ENCODE measurements at regions not wholly inside any gene's neighbourhood (a gene's known extent, or its start where the extent isn't known, plus 50 kb on each side); places are given as distances from the start of the nearest gene placed in this dataset.
"Not testable (repeated sequence)": the region's sequence is repeated elsewhere in the genome, so short reads cannot be mapped to it uniquely, and the experiment has no call there.

DNA sequence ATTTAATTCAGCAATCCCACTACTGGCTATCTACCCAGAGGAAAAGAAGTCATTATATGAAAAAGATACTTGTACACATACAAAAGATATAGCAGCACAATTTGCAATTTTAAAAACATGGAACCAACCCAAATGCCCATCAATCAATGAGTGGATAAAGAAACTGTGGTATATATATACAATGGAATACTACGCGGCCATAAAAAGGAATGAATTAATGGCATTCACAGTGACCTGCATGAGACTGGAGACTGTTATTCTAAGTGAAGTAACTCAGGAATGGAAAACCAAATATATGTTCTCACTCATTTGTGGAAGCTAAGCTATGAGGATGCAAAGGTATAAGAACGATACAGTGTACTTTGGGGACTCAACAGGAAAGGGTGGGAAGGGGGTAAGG, 102.8 kb upstream of the KCNMA1 start:
- not testable (repeated sequence) for DNase-seq, ATAC-seq

DNA sequence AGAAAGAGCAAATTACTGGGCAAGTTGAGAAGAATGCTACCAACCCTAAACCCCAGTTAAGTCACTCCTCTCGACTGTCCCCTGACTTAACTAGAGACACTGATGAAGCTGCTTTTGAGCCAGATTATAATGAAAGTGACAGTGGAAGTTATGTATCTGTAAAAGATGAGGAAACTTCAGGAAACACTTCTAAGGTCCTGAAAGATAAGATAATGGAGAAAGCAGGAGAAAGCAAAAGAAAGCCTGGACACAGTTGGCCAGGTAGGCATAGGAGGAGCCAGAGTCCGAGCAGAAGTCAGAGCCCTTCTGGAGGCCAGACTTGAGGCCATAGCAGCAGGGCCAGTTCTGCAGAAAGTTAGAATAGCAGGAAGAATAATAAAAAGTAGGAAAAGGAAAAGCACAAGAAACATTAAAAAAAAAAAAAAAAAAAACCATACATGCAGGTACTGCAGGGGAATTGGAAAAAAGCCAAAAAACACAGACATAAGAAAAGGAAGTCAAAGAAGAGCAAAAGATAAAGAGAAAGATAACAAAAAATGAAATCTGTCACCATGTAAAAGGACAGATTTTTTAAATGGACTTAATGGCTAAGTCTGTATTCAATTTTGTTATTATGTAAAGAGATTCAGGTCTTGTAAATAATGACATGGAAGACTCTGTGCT, 101.0 kb upstream of the KCNMA1 start:
- no peak for DNase-seq
- ATAC-seq, result no peak

DNA sequence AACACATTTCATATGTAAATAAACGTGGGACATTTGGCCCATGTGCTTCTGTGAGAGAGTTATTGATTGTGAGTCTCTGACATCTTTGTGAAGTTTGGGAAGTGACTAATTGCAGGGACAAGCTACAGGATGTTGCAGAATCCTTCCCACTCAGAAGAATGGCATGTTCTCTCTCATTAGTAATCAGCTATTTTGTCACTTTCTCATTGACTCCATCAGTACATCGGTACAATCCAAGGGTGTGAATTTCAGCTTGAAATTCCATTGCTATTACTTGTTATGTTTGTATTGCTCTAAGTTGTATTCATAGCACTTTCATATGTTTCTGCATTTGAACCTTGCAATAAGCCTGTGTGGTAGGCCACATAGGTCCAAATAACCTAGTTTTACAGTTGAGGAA, 100.0 kb upstream of the KCNMA1 start:
- DNase-seq (no peak), ATAC-seq (no peak)

DNA sequence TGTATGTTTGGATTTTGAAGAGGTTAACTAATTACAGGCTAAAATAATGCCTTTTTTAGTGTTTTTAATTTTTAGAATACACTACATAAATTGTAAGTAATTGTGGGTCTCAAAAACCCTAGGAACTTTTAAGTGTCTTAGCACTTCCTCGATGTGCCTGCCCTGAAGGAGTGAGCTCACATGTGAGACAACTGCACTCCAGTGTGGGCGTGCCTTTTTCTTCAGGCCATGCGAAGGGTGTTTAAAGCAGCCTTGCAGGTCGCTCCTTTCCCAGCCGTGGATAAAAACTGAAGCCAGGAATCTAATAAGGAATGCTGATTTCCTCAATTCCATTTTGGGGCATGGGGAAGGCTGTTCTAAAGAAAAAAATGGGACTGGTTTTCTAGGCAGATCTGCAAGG, 97.5 kb upstream of the KCNMA1 start:
- ATAC-seq, DNase-seq: not testable (repeated sequence)

DNA sequence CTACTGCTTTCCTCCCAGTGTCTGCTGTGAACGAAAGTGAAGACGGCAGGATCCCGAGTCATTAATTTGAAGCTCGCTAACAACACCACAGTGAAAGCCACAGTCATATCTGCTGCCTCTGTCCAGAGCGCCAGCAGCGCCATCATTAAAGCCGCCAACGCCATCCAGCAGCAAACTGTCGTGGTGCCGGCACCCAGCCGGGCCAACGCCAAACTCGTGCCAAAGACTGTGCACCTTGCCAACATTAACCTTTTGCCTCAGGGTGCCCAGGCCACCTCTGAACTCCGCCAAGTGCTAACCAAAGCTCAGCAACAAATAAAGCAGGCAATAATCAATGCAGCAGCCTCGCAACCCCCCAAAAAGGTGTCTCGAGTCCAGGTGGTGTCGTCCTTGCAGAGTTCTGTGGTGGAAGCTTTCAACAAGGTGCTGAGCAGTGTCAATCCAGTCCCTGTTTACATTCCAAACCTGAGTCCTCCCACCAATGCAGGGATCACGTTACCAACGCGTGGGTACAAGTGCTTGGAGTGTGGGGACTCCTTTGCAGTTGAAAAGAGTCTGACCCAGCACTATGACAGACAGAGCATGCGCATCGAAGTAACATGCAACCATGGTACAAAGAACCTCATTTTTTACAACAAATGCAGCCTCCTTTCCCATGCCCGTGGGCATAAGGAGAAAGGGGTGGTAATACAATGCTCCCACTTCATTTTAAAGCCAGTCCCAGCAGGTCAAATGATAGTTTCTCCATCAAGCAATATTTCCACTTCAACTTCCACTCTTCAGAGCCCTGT, 94.8 kb upstream of the KCNMA1 start:
- DNase-seq, result no peak
- no peak for ATAC-seq

DNA sequence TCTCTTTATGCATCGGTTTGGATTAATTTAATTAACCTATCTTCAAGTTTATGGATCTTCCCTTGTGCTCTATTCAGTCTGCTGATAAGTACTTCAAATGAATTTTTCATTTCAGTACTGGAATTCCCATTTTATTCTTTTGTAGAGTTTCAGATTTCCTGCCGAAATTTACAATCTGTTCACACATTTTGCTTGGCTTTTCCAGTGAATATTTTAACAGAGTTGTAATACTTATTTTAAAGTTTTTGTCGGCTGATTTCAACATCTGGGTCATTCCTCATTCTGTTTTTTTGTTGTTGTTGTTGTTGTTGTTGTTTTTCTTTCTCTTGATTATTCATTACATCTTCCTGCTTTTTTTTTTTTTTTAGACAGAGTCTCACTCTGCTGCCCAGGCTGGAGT, 89.9 kb upstream of the KCNMA1 start:
- ATAC-seq (no peak), DNase-seq (no peak)

DNA sequence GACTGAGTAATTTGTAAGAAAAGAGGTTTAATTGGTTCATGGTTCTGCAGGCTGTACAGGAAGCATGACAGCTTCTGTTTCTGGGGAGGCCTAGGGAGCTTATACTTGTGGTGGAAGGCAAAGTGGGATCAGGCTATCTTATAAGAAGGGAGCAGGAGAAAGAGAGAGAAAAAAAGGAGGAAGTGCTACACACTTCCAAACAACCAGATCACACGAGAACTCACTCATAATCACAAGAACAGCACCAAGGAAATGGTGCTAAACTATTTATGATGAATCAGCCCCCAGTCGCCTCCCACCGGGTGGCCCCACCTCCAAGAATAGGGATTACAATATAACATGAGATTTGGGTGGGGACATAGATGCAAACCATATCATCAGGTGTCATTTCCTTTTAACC, 89.1 kb upstream of the KCNMA1 start:
- no peak for ATAC-seq
- no peak for DNase-seq

DNA sequence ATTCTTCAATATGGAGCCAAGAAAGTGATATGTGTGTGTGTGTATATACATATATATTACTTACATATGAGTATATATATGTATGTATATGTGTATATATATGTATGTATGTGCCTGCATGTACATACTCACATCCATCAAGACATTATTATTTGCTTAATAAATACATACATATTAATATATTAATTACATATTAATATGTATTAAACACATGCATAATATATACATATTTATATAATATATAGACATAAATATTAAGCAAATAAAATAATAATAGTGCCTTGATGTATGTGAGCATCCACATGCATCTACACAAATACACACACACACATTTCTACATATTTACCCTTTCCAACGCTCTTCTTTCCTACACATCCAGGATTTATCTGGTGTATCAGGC, 88.7 kb upstream of the KCNMA1 start:
- no peak for ATAC-seq
- no peak for DNase-seq

DNA sequence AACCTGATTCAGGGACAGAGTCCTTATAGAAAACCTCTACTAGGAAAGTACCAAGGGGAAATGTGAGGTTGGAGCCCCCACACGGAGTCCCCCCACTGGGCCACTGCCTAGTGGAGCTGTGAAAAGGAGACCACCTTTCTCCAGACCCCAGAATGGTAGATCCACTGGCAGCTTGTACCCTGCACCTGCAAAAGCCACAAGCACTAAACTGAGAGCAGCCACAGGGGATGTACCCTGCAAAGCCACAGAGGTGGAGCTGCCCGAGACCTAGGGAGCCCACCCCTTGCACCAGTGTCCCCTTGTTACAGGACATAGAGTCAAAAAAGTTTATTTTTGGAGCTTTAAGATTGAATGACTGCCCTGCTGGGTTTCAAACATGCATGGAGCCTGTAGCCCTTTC, 87.2 kb upstream of the KCNMA1 start:
- no peak for ATAC-seq
- DNase-seq, result no peak

DNA sequence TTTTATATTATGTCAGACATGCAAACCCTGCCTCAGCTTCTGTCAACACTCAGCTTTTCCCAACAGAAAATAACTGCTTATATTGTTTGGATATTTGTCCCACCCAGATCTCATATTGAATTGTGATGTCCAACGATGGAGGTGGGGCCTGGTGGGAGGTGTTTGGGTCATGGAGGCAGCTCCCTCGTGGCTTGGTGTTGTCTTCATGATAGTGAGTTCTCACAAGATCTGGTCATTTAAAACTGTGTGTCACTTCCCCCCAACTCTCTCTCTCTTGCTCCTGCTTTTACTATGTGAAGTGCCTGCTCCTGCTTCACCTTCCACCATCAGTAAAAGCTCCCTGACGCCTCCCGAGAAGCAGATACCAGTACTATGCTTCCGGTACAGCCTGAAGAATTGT, 85.8 kb upstream of the KCNMA1 start:
- no peak for DNase-seq
- no peak for ATAC-seq

DNA sequence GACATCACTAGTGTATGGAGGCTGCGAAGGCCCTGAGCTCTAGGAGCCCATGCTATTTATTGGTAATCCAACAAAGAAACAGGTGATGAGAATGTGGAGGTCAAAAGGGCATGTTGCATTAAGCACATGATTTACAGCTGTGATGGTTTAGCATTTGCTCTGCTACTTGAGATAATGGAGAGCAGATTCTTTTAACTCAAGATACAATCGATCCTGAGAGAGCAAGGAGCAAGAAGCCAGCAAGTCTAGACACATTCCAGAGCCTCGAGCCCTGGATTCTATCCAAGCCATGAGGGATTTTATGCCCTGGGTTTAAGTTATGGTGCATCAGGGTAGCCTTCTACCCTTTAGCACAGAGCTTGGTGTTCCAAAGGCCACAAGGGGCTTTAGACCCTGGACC, 85.3 kb upstream of the KCNMA1 start:
- DNase-seq, ATAC-seq: not testable (repeated sequence)

DNA sequence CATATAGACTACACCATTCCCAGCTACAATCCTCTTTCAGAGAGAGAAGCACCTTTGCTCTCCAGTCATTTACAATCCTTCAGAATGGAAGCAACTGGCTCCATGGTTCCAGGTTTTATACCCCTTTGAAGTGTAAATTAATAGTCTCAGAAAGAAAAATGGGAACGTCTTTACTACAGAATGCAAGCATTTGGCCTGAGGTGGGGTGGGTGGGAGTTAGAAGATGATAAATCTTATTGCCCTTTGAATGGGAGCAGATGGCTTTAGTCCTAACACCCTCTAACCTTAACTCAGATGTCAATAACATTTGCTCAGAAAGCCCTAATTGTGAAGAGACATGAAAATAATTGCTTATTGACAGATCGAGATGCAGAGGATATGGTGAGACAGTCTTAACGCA, 84.2 kb upstream of the KCNMA1 start:
- DNase-seq (no peak), ATAC-seq (no peak)

DNA sequence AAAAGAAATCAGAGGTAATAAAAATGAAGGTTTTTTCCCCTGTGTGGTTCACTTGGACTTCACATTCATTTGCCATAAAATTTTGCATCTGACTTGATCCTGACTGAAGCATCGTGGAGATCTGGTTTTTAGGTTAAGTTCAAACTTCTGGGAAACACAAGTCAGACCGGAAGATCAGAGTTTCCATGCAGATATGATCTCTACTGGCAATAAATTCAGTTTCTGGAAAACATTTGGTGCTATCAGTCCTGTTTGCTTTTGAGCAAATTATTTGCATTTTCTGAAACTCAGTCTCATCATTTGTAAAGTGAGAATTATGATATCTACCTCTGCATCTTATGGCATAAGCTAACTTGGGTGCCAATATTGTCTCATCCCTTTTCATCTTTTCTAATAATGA, 81.3 kb upstream of the KCNMA1 start:
- no peak for DNase-seq
- no peak for ATAC-seq

DNA sequence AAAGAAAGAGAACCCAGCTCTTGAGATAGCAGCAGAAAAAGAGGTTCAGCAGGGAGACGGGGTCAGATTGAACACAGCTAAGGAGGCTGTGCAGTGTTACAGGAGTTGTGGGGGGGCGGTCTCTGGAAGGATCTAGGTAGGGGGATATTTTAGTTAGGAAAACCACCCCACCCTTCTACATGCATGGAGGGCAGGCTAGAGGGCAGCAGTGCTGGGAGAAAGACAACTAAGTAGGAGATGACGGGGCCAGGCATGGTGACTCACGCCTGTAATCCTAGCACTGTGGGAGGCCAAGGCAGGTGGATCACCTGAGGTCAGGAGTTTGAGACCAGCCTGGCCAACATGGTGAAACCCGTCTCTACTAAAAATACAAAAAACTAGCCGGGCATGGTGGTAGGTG, 80.7 kb upstream of the KCNMA1 start:
- ATAC-seq, DNase-seq: not testable (repeated sequence)

DNA sequence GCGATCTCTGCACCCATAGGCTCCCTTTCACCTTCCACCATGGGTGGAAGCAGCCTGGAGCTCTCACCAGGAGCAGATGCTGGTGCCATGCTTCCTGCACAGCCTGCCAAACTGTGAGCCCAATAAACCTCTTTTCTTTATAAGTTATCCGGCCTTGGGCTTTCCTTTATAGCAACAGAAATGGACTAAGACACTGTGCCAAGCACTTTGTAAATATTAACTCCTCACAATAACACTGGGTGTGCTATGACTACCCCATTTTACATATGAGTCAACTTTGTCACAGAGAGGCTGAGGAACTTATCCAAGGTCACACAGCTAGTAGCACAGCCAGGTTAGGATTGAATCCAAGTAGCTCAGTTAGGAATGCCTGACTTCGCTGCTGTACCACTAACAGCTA, 79.7 kb upstream of the KCNMA1 start:
- ATAC-seq (no peak), DNase-seq (no peak)

DNA sequence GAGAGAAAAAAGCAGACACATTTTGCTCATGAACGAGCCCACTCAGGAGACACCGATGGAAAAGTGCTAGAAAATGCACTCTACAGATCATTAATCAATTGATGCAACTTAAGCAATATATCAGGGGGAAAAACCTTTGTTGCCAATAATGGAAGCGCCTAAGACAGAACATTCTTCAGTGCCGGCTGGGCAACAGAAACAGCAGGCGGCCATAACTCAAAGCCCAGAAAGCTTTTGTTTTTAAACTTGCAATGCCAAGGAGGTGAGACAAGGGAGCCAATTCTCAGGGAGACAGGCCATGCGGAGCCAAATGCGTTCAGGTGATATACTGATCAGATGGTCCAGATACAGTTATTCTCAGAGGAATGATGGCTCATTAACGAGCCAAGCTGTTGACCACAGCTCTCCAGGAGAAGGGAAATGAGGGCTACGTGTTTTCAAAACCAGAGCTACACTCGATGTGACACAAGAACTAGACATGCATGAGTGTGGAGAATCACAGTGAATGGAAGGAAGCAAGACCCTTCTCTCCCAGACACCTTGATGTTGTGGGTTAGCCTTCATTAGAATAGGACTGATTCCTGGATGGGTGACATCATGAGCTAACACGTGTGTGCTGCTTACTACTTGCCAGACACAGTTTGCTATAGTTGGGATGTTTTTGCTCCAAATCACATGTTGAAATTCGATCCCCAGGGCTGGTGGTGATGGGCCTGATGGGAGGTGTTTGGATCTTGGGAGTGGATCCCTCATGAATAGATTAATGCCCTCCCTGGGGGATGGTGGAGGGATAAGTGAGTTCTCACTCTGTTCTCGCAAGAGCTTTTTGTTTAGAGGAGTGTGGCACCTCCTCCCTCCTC, 79.1 kb upstream of the KCNMA1 start:
- ATAC-seq (no peak), DNase-seq (no peak)

DNA sequence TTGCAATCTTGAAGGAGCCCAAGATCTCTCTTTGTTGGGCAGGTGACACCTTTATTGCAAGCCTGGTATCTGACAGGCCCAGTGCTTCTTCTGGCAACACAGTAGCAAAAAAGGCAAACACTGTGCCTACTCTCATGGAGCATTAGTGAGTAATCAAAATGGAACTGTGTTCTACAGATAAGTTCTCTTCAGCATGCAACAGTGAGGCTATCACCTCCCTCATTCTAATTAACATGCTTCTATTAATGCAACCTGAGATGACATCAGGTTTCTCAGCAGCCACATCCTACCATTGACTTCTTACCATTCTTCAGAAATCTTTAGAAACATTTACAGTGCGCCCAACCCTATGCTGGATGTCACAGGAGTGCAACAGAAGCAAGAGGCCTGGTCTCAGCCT, 77.9 kb upstream of the KCNMA1 start:
- ATAC-seq (no peak), DNase-seq (no peak)

DNA sequence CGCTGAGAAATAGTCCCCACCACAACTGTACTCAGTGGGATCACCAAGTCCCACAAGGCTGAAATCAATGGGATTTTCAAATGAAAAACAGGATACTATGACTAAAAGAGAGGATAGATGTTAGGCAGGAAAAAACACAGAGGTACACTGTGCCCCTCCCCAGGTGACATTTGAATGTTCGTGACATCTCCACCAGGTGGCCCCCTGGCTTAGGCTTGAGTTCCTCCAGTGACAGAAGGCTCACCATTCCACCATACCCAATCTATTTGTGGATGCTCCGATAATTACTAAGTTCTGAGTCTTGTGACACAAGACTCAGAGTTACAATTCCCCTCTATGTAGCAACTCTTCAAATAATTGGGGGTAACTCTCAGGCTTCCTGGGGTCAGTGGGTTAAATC, 77.5 kb upstream of the KCNMA1 start:
- peak; percentile 17 for DNase-seq
- ATAC-seq, result no peak

DNA sequence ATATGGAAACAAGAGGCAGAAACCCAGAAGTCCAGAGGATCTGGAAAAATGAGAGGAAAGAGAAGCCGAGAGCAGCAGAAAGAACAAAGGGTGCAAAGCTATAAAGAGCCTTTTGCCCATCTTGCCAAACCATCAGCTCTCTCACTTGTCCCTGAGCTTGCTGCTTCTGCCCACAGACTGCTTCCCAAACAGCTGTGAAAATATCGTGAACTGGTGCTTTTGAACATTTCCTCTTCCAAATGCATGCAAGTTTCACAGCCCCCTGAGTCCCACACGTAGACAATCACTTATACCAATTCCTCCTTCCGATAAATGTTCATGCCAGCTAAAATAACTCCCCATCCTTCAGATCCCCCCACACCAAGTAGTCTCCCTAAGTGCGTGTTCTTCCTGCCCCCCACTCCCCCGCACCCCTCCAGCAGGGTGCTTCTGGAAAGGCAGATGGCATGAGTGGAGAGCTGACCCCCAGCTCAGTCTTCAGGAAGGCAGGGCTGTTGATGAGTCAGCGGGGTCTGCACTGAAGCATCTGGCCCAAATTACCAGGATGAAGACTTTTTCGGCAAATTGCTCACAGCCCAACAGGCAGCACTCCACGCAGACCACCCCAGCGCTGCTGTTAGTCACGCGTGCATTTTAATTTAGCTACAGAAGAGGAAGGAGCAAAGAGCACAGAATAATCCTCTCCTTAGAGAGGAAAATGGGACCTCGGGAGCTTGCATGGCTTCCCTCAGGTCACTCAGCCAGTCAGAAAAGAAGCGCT, 76.1 kb upstream of the KCNMA1 start:
- no peak for ATAC-seq
- DNase-seq, result no peak

DNA sequence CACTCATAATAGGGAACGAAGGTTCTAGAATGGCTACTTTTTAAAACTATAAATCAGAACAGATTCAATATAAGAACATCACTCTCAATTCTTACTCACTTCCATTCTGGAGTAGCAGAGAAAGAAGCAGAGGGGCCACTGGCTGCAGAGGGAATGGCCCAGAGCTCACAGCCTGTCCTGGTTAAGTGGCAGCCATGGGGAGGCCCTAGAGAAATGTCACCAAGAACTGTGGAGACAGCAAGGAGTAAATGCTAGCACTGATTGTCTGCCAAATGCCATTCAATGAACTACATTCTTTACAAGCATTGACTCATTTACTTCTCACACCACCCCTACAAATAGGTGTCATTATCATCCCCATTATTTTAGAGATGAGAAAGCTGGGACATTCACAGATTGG, 74.6 kb upstream of the KCNMA1 start:
- ATAC-seq (no peak), DNase-seq (no peak)

DNA sequence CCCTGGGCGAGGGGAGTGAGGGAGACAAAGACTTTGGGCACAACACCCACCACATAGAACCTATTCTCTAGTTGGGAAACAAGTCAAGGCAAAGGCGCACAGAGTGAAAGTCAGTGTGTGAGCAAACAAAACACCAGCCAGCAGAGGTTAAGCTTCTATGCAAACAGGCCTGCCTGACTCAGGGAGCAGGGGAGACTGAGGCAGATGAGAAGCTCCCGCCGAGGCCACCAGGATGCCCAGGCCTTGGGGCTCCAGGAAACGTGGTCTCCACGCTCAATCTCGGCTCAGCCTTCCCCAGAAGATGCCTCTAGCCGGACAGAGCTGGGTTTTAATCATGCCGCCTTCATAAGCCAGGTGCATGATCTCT, 74.1 kb upstream of the KCNMA1 start:
- ATAC-seq (no peak), DNase-seq (no peak)
